Chondrocyte (in vitro differentiated cells): ENCODE measurements at regions not wholly inside any gene's neighbourhood (a gene's known extent, or its start where the extent isn't known, plus 50 kb on each side); places are given as distances from the start of the nearest gene placed in this dataset.

ENCODE experiments used
- DNase-seq: peaks from one replicate; pipeline ENCODE4 v3.0.0; 2021; ENCODE audit warnings: mixed read lengths, low spot score
- H3K27ac Mint-ChIP-seq: one replicate; pipeline ENCODE4 v1.8.0; 2021; ENCODE audit warnings: mild to moderate bottlenecking, moderate library complexity, mixed read lengths; ENCODE audit not compliant: unreplicated experiment
- H3K27me3 Mint-ChIP-seq: 2 replicates; pipeline ENCODE4 v1.8.0; 2021; ENCODE audit warnings: low read depth, mixed read lengths
- H3K36me3 Mint-ChIP-seq: 2 replicates; pipeline ENCODE4 v1.8.0; 2021; ENCODE audit warnings: low read depth, mixed read lengths
- H3K4me1 Mint-ChIP-seq: 2 replicates; pipeline ENCODE4 v1.8.0; 2021; ENCODE audit warnings: low read depth, mild to moderate bottlenecking, mixed read lengths
- H3K4me3 Mint-ChIP-seq: one replicate; pipeline ENCODE4 v1.8.0; 2021; ENCODE audit warnings: mild to moderate bottlenecking, moderate library complexity, mixed read lengths; ENCODE audit not compliant: unreplicated experiment
- H3K9me3 Mint-ChIP-seq: 2 replicates; pipeline ENCODE4 v1.8.0; 2021; ENCODE audit warnings: low read depth, mixed read lengths
- TF ChIP-seq, protein P1 (sequence below): fragments of 200-600 bp; sonication (generic); IDR thresholded peaks from 2 replicates; pipeline ENCODE4 v1.5.0; 2021; ENCODE audit warnings: antibody characterized with exemption, mild to moderate bottlenecking, moderate library complexity

DNA sequence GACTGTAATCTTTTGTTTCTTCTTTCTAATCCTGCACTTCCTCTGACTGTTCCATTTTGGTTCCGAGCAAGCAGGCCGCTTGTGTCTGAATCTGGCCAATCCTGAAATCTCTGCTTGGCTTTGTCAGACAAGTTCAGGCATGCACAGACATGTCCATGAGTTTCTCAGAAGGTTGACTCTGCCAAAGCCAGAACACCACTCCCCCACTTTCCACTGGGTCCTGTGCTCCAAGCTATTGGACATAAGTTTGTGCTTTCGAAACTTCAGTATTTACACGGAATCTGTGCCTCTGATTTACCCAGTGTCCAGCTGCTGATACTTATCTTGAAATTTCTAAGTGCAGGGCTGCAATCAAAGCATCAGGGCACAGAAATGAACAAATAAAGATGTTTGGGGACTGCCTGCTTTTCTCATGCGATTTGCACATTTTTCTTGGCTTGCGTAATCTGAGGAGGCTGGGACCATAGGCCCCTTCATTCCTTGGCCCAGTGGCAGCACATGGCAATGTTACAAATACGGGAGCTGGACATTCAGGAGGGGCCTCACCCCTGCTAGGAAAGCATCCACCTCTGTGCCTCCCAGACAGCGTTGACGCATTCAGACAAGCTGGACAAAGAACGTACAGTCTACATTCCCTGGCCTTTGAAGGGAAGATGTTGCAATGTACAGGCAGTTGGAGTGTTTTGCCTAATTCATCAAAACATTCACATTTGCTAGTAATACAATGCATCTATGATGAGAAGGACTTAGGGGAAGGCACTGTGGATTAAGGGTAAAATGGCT lies 209.2 kb upstream of the PAPPA start:
- peaks cover 53% of the 10 kb centered on the region for H3K4me1 Mint-ChIP-seq
- peak overlapping the region; percentile 99 for H3K27ac Mint-ChIP-seq
- no peaks in the 10 kb centered on the region for H3K36me3 Mint-ChIP-seq
- DNase-seq, result no peak
- TF ChIP-seq, protein P1, sequence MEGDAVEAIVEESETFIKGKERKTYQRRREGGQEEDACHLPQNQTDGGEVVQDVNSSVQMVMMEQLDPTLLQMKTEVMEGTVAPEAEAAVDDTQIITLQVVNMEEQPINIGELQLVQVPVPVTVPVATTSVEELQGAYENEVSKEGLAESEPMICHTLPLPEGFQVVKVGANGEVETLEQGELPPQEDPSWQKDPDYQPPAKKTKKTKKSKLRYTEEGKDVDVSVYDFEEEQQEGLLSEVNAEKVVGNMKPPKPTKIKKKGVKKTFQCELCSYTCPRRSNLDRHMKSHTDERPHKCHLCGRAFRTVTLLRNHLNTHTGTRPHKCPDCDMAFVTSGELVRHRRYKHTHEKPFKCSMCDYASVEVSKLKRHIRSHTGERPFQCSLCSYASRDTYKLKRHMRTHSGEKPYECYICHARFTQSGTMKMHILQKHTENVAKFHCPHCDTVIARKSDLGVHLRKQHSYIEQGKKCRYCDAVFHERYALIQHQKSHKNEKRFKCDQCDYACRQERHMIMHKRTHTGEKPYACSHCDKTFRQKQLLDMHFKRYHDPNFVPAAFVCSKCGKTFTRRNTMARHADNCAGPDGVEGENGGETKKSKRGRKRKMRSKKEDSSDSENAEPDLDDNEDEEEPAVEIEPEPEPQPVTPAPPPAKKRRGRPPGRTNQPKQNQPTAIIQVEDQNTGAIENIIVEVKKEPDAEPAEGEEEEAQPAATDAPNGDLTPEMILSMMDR, result no peak
- H3K9me3 Mint-ChIP-seq, result peaks cover 5% of the 10 kb centered on the region
- no peaks in the 10 kb centered on the region for H3K27me3 Mint-ChIP-seq
- peak overlapping the region; percentile 17 for H3K4me3 Mint-ChIP-seq

DNA sequence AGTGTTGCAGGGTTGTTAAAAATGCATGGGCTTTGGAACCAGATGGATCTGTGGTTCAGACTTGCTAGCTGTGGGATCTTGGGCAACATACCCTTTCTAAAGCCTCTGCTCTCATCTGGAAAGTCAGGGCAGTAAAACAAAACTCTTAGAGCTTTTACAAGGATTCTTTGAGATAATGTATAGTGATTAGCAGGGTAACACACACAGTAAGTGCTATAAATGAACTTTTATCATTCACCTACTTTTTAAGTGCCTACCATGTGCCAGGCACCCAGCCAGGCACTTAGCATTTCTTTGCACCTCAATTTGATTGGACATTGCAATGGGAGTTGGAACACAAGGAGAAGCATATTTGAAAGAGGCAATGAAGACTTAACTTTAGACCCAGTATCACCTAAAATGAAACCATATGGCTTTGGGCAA lies 208.6 kb upstream of the PAPPA start:
- Mint-ChIP-seq H3K4me1 (peaks cover 51% of the 10 kb centered on the region), H3K27ac (peak overlapping the region; percentile 99), H3K4me3 (no peak overlapping the region), H3K9me3 (peaks cover 5% of the 10 kb centered on the region), H3K36me3 (no peaks in the 10 kb centered on the region), H3K27me3 (no peaks in the 10 kb centered on the region)
- TF ChIP-seq, protein P1, result no peak
- DNase-seq, result no peak

DNA sequence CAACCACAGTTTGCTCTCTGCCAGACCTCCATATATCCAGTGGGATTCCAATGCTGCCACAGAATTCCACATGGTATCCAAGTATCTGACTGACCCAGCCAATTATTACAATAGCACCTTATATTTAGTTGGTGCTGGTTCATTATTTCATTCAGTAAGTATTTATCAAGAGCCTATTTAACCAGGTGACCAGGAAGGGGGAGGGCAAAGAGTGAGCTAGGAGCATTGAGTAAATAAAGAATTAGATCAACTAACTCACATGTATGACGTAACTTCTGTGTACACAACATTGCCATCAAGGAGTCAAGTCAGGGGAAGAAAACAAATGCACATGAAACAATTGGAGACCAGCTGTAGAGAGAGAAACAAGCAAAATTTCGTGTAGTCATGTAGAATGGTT lies 207.1 kb upstream of the PAPPA start:
- peaks cover 5% of the 10 kb centered on the region for H3K9me3 Mint-ChIP-seq
- H3K36me3 Mint-ChIP-seq, result peaks cover 3% of the 10 kb centered on the region
- H3K27me3 Mint-ChIP-seq, result no peaks in the 10 kb centered on the region
- no peak for DNase-seq
- H3K4me3 Mint-ChIP-seq, result no peak overlapping the region
- TF ChIP-seq, protein P1, result no peak
- peaks cover 49% of the 10 kb centered on the region for H3K4me1 Mint-ChIP-seq
- H3K27ac Mint-ChIP-seq, result no peak overlapping the region

DNA sequence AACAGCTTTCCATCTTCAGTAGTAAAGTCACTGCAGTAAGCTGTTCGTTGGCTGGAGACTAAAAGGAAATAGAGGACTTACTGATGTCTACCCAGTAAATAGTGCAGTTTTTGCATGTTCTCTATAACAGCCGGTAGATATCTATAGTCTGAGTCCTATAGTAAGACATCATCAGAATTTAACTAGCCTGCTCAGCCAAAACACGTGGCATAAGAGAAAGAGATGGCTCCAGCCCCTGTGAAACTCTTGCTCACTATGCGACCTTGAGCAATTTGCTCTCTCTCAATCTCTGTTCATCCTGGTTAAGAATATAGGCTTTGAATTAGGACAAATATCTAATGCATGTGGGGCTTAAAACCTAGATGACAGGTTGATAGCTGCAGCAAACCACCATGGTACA lies 201.6 kb upstream of the PAPPA start:
- peaks cover 13% of the 10 kb centered on the region for H3K4me1 Mint-ChIP-seq
- TF ChIP-seq, protein P1, result no peak
- H3K27me3 Mint-ChIP-seq, result no peaks in the 10 kb centered on the region
- peaks cover 2% of the 10 kb centered on the region for H3K9me3 Mint-ChIP-seq
- H3K27ac Mint-ChIP-seq, result no peak overlapping the region
- H3K4me3 Mint-ChIP-seq, result no peak overlapping the region
- H3K36me3 Mint-ChIP-seq, result peaks cover 3% of the 10 kb centered on the region
- no peak for DNase-seq

DNA sequence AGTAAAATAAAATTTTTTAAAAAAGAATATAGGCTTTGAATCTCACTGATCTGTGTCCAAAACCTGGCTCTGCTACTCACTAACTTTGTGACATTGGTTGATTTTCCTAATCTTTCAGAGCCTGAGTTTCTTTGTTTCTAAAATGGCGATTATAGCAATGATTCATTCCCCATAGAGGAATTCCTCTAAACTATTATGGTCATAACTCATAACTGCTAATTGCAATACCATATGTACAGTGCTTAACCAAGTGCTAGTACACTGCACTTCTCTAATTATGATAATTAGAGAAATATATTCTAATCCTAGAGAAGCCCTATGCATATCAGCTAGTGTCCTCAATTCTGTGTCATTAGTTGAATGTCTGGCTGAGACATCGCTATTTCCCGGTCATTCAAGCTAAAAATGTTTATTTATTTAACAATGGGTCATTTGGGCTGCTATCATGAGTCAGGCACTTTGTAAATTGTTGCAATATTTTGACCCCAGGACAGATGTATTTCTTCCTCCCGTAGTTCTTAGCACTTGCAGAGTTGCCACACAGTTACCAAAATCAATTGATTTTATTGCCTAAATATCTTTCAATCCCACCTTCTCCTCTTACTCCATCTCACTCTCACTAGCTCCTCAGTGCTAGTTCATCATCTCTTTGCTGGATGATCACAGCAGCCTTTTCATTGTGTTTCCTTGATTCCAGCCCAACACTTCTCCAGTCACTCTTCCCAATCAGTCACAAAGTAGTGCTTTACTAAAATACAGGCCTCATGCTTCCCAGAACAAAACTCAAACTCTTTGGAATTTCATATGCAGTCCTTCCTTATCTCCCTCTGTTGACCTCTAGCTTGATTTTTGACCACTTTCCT lies 200.9 kb upstream of the PAPPA start:
- no peaks in the 10 kb centered on the region for H3K27me3 Mint-ChIP-seq
- no peak for DNase-seq
- H3K4me1 Mint-ChIP-seq, result peaks cover 17% of the 10 kb centered on the region
- TF ChIP-seq, protein P1, result no peak
- H3K27ac Mint-ChIP-seq, result peak overlapping the region; percentile 13
- H3K4me3 Mint-ChIP-seq, result no peak overlapping the region
- H3K36me3 Mint-ChIP-seq, result peaks cover 3% of the 10 kb centered on the region
- peaks cover 2% of the 10 kb centered on the region for H3K9me3 Mint-ChIP-seq
